GM23248 (cell line): ENCODE measurements at regions not wholly inside any gene's neighbourhood (a gene's known extent, or its start where the extent isn't known, plus 50 kb on each side); places are given as distances from the start of the nearest gene placed in this dataset.
A peak's percentile ranks its signal among the peaks of the same experiment; 100 is the strongest.

Source experiments
- DNase-seq: peaks from one replicate; pipeline ENCODE4 v3.0.0-alpha.2; 2015
- H2AFZ ChIP-seq: fragments of 200-600 bp; sonication (generic); 2 replicates; pipeline ENCODE4 v1.6.1; 2016; ENCODE audit warnings: antibody characterized with exemption
- H3F3A ChIP-seq: fragments of 200-600 bp; sonication (generic); 2 replicates; pipeline ENCODE4 v1.6.1; 2016; ENCODE audit warnings: mild to moderate bottlenecking, antibody characterized with exemption, mixed run types; ENCODE audit not compliant: insufficient read depth
- H3K27ac ChIP-seq: fragments of 200-600 bp; sonication (generic); 2 replicates; pipeline ENCODE4 v1.5.1; 2016; ENCODE audit warnings: mild to moderate bottlenecking
- H3K27me3 ChIP-seq: fragments of 200-600 bp; sonication (generic); replicated peaks from 2 replicates; pipeline ENCODE4 v1.6.1; 2016; ENCODE audit warnings: mild to moderate bottlenecking; ENCODE audit not compliant: insufficient read depth
- H3K36me3 ChIP-seq: fragments of 200-600 bp; sonication (generic); 2 replicates; pipeline ENCODE4 v1.6.1; 2016; ENCODE audit warnings: low read depth, mild to moderate bottlenecking
- H3K4me1 ChIP-seq: fragments of 200-600 bp; sonication (generic); 2 replicates; pipeline ENCODE4 v1.6.1; 2016; ENCODE audit warnings: mild to moderate bottlenecking; ENCODE audit not compliant: insufficient read depth
- H3K4me2 ChIP-seq: fragments of 200-600 bp; sonication (generic); one replicate; pipeline ENCODE4 v1.6.1; 2016; ENCODE audit warnings: mild to moderate bottlenecking; ENCODE audit not compliant: unreplicated experiment
- H3K4me3 ChIP-seq: fragments of 200-600 bp; sonication (generic); 2 replicates; pipeline ENCODE4 v1.5.1; 2016; ENCODE audit warnings: mild to moderate bottlenecking
- H3K79me2 ChIP-seq: fragments of 200-600 bp; sonication (generic); 2 replicates; pipeline ENCODE4 v1.6.1; 2016; ENCODE audit warnings: mild to moderate bottlenecking; ENCODE audit not compliant: insufficient read depth
- H3K9ac ChIP-seq: fragments of 200-600 bp; sonication (generic); 2 replicates; pipeline ENCODE4 v1.6.1; 2016; ENCODE audit warnings: mild to moderate bottlenecking
- H3K9me2 ChIP-seq: fragments of 200-600 bp; sonication (generic); 2 replicates; pipeline ENCODE4 v1.6.1; 2016; ENCODE audit warnings: mixed run types, mild to moderate bottlenecking, moderate library complexity; ENCODE audit not compliant: insufficient read depth
- H3K9me3 ChIP-seq: fragments of 200-600 bp; sonication (generic); one replicate; pipeline ENCODE4 v1.6.1; 2017; ENCODE audit warnings: low read depth
- H4K20me1 ChIP-seq: fragments of 200-600 bp; sonication (generic); 2 replicates; pipeline ENCODE4 v1.6.0; 2016; ENCODE audit not compliant: insufficient read depth
- EZH2 ChIP-seq: fragments of 200-600 bp; sonication (generic); IDR thresholded peaks from 2 replicates; pipeline ENCODE4 v1.6.1; 2018; ENCODE audit warnings: antibody characterized with exemption, mild to moderate bottlenecking; ENCODE audit not compliant: insufficient read depth, poor library complexity, severe bottlenecking
- EZH2phosphoT487 ChIP-seq: fragments of 200-600 bp; sonication (generic); IDR thresholded peaks from 2 replicates; pipeline ENCODE4 v1.6.1; 2018; ENCODE audit warnings: antibody characterized with exemption, moderate library complexity, mild to moderate bottlenecking, low read depth; ENCODE audit not compliant: insufficient read depth
- WGBS, 2 experiments: methylation state at CpG; one replicate each; pipeline ENCODE4 v1.1.6; 2015 to 2017; ENCODE audit warnings: low lambda C conversion rate in 2 of 2, low coverage in 1 of 2; ENCODE audit errors: missing lambda C conversion rate in 2 of 2; 5-methylcytosine and 5-hydroxymethylcytosine counted together
- in situ Hi-C: fragments of 300-500 bp; cut with MboI; formaldehyde crosslinking; loops from 2 replicates; pipeline ENCODE4 v1.15.0; 2020

GRCh38 chr2:224208007-224208406, 168.9 kb upstream of the SERPINE2 start:
- no peaks in the 10 kb centered on the region for H4K20me1 ChIP-seq
- peaks cover 15% of the 10 kb centered on the region for H3K4me1 ChIP-seq
- H3K36me3 ChIP-seq = no peaks in the 10 kb centered on the region
- H3K27ac ChIP-seq = no peak overlapping the region
- DNase-seq = peak; percentile 13
- WGBS, 2 experiments = 15 to 26% methylated on average over 3 of the region's 3 CpGs
- H3K4me2 ChIP-seq = no peak overlapping the region
- TF ChIP-seq EZH2phosphoT487 (no peak), EZH2 (no peak)
- no peaks in the 10 kb centered on the region for H3K27me3 ChIP-seq
- H3K4me3 ChIP-seq = no peak overlapping the region
- no peaks in the 10 kb centered on the region for H3F3A ChIP-seq
- in situ Hi-C loops = no loop called here
- 0 out of 2 replicates have a peak, but pooled peaks cover 4% of the 10 kb centered on the region for H3K9me2 ChIP-seq
- no peaks in the 10 kb centered on the region for H3K9me3 ChIP-seq
- H2AFZ ChIP-seq = no peak overlapping the region
- H3K79me2 ChIP-seq = no peaks in the 10 kb centered on the region
- no peak overlapping the region for H3K9ac ChIP-seq

- Histone ChIP-seq H3K9me2 (0 out of 2 replicates have a peak, but pooled peaks cover 4% of the 10 kb centered on the region), H3K9me3 (no peaks in the 10 kb centered on the region), H3K4me3 (no peak overlapping the region), H3K27ac (no peak overlapping the region), H3K4me1 (peaks cover 10% of the 10 kb centered on the region), H3F3A (no peaks in the 10 kb centered on the region), H3K79me2 (no peaks in the 10 kb centered on the region), H3K9ac (no peak overlapping the region), H2AFZ (no peak overlapping the region), H4K20me1 (no peaks in the 10 kb centered on the region), H3K36me3 (no peaks in the 10 kb centered on the region), H3K4me2 (no peak overlapping the region), H3K27me3 (no peaks in the 10 kb centered on the region)
- no peak for TF ChIP-seq EZH2
- TF ChIP-seq EZH2phosphoT487 = no peak
- WGBS, 2 experiments = 90 to 92% methylated on average over 3 of the region's 3 CpGs
- in situ Hi-C loops = no loop called here
- no peak for DNase-seq
Observed at GRCh38 chr2:224206816-224207215, 167.7 kb upstream of the SERPINE2 start.

GRCh38 chr2:224202281-224202865, 163.3 kb upstream of the SERPINE2 start:
- WGBS, 2 experiments = 73 to 85% methylated on average over 6 of the region's 6 CpGs
- H3K4me3 ChIP-seq = no peak overlapping the region
- H3K79me2 ChIP-seq = no peaks in the 10 kb centered on the region
- H3F3A ChIP-seq = no peaks in the 10 kb centered on the region
- no peaks in the 10 kb centered on the region for H4K20me1 ChIP-seq
- no peaks in the 10 kb centered on the region for H3K27me3 ChIP-seq
- no peak overlapping the region for H3K9ac ChIP-seq
- H3K9me2 ChIP-seq = 0 out of 2 replicates have a peak, but pooled peaks cover 4% of the 10 kb centered on the region
- H3K4me1 ChIP-seq = no peaks in the 10 kb centered on the region
- no peaks in the 10 kb centered on the region for H3K36me3 ChIP-seq
- H3K9me3 ChIP-seq = no peaks in the 10 kb centered on the region
- H3K27ac ChIP-seq = no peak overlapping the region
- in situ Hi-C loops = no loop called here
- H3K4me2 ChIP-seq = no peak overlapping the region
- no peak for TF ChIP-seq EZH2phosphoT487
- TF ChIP-seq EZH2 = no peak
- DNase-seq = no peak
- H2AFZ ChIP-seq = no peak overlapping the region

GRCh38 chr2:224198436-224198835, 159.3 kb upstream of the SERPINE2 start:
- no peak for TF ChIP-seq EZH2
- no peak for TF ChIP-seq EZH2phosphoT487
- in situ Hi-C loops = no loop called here
- WGBS, 2 experiments = 94 to 96% methylated on average over 5 of the region's 5 CpGs
- DNase-seq = no peak
- H3K4me1 ChIP-seq = no peaks in the 10 kb centered on the region
- no peaks in the 10 kb centered on the region for H3K36me3 ChIP-seq
- no peaks in the 10 kb centered on the region for H3K9me3 ChIP-seq
- H3F3A ChIP-seq = no peaks in the 10 kb centered on the region
- no peak overlapping the region for H2AFZ ChIP-seq
- H3K4me3 ChIP-seq = no peak overlapping the region
- no peak overlapping the region for H3K27ac ChIP-seq
- H3K9ac ChIP-seq = no peak overlapping the region
- no peaks in the 10 kb centered on the region for H4K20me1 ChIP-seq
- no peaks in the 10 kb centered on the region for H3K79me2 ChIP-seq
- no peaks in the 10 kb centered on the region for H3K9me2 ChIP-seq
- H3K27me3 ChIP-seq = no peaks in the 10 kb centered on the region
- no peak overlapping the region for H3K4me2 ChIP-seq
